ENCODE measurements at regions not wholly inside any gene's neighbourhood (a gene's known extent, or its start where the extent isn't known, plus 50 kb on each side); places are given as distances from the start of the nearest gene placed in this dataset.

DNA sequence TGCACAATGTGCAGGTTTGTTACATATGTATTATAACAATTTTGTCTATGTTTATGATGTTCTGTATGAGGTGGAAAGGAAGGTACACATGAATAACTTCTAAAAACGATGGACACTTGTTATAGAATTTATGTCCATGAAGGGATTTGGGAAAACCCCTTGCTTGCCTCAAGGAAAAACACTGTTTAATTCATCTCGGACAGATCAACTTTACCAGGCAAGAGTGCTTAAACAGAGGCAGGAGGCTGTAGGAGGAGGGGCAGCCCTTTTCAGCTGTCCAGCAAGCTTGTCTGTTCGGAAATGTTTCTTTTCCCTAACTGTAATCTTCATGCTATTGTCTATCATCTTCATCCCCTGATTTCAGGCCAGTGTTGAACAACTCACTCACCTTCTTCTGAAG, 200.9 kb downstream of the CDC14C start:
- TF ChIP-seq CTCF (conservative IDR thresholded peaks at IDR 0.05; ENCODE audit: low read length), result no peak
- DNase-seq (ENCODE audit: low read depth), result no peak
- H3K4me3 ChIP-seq (ENCODE audit: low read length), result no peak overlapping the region

DNA sequence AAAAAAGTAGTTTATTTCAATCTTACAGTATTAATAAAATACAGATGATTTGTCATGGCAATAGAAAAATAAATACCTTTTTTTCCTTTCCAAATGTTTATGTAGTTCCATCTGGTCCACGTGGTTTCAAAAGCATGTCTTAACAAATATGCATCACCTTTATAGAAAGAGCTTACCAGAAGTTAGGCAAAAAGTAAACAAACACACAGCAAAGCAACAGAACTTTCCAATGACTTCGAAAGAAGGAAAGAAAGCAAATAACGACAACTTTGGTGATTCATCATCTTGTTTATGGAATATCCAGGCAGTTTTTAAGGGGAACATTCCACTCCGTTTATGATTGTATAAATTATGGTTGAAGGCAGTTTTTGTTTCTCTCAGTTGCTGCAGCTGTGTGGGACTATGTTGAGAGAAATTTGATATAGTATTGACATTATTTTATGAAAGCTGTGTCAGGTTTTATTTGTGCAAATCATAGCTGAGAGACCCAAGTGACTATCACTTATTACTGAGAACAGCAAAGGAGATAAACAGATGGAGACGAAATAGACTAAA, 203.1 kb downstream of the CDC14C start:
- DNase-seq (ENCODE audit: low read depth), result no peak
- TF ChIP-seq CTCF (conservative IDR thresholded peaks at IDR 0.05; ENCODE audit: low read length), result no peak
- no peak overlapping the region for H3K4me3 ChIP-seq (ENCODE audit: low read length)

DNA sequence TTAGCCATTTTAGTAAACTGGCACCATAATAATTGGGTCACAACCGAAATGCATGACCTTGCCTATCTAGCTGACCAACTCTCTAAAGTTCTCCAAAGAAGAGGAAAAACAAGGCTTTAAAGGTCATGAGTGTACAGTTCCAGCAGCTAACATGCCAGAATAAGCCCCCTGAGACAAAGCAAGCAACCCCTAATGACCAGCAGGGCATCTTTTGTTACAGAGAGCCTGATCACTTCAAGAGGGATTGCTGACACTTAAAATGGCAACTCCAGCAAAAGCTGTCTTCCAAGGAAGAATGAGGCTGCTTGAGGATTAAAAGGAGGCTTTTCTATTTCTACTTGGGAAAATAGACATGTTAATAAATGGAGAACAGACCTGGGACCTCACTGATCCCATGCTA, 213.6 kb downstream of the CDC14C start:
- TF ChIP-seq CTCF (conservative IDR thresholded peaks at IDR 0.05; ENCODE audit: low read length), result no peak
- no peak overlapping the region for H3K4me3 ChIP-seq (ENCODE audit: low read length)
- DNase-seq (ENCODE audit: low read depth), result no peak

DNA sequence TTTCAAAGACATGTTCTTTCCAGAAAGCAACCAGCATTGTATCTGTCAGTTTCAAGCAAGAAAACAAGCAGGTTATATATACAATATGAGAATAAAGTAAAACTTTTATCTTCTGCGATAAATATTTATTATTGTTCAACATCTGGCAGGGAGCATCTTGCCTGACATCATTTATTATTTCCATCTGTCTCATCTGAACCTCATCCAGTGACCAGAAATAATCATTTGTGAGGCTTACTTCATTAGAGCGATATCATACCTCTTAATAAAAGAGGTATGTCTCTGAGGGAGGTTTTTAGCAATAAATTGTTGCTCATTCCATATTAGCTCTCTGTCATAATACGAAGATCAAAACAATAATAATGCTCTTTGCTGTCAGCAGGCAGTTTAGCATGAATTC, 226.1 kb downstream of the CDC14C start:
- no peak for DNase-seq (ENCODE audit: low read depth)
- no peak for TF ChIP-seq CTCF (conservative IDR thresholded peaks at IDR 0.05; ENCODE audit: low read length)

GRCh38 chr7:49151146-49151545, 226.8 kb downstream of the CDC14C start:
- TF ChIP-seq CTCF (conservative IDR thresholded peaks at IDR 0.05; ENCODE audit: low read length), result no peak
- no peak overlapping the region for H3K4me3 ChIP-seq (ENCODE audit: low read length)
- DNase-seq (ENCODE audit: low read depth), result no peak

More for the DNA sequence above, 226.1 kb downstream of the CDC14C start:
- H3K4me3 ChIP-seq (ENCODE audit: low read length), result no peak overlapping the region

GRCh38 chr7:49158321-49158720, 234.0 kb downstream of the CDC14C start:
- H3K4me3 ChIP-seq (ENCODE audit: low read length), result no peak overlapping the region
- DNase-seq (ENCODE audit: low read depth), result no peak
- no peak for TF ChIP-seq CTCF (conservative IDR thresholded peaks at IDR 0.05; ENCODE audit: low read length)

DNA sequence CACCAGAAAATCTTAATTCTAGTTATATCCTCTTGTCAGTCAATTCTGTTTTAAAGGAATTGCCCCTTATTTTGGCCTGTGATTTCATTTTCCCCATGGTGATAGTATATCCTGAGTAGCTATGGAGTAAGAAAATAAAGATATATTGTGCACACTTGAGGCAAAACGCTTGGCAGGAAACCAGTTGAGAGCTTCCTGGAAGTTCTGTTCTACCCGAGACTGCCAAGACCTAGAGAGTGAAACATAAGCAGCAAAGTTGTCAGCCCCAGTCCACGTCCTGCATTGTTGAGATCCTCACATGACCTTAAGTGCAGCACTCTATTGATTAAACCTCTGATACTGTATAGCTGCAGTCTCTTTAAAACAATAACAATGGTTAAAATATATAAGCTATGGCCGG, 235.2 kb downstream of the CDC14C start:
- no peak overlapping the region for H3K4me3 ChIP-seq (ENCODE audit: low read length)
- DNase-seq (ENCODE audit: low read depth), result no peak
- no peak for TF ChIP-seq CTCF (conservative IDR thresholded peaks at IDR 0.05; ENCODE audit: low read length)

Measured in AG10803 (cell line).